ENCODE measurements at regions not wholly inside any gene's neighbourhood (a gene's known extent, or its start where the extent isn't known, plus 50 kb on each side); places are given as distances from the start of the nearest gene placed in this dataset.

- DNase-seq = no peak
These were observed 203.3 kb downstream of the SEC14L1 start for GRCh38 chr17:77344038-77344437.

- no peak for DNase-seq
These were observed 204.6 kb downstream of the SEC14L1 start for GRCh38 chr17:77345260-77345910.

GRCh38 chr17:77346765-77347164, 206.0 kb downstream of the SEC14L1 start:
- no peak for DNase-seq

GRCh38 chr17:77347544-77347943, 206.8 kb downstream of the SEC14L1 start:
- no peak for DNase-seq

- DNase-seq = no peak
These were observed 209.4 kb downstream of the SEC14L1 start for GRCh38 chr17:77349976-77350830.

GRCh38 chr17:77352441-77352840, 211.7 kb downstream of the SEC14L1 start:
- DNase-seq = no peak

- no peak for DNase-seq
These were observed 212.2 kb downstream of the SEC14L1 start for GRCh38 chr17:77352996-77353395.

- no peak for DNase-seq
These were observed 213.1 kb downstream of the SEC14L1 start for GRCh38 chr17:77353684-77354419.

GRCh38 chr17:77354420-77354669, 213.6 kb downstream of the SEC14L1 start:
- no peak for DNase-seq

- DNase-seq = no peak
These were observed 214.1 kb downstream of the SEC14L1 start for GRCh38 chr17:77354670-77355455.

GRCh38 chr17:77356109-77356689, 215.4 kb downstream of the SEC14L1 start:
- DNase-seq = no peak

GRCh38 chr17:77356690-77357201, 216.0 kb downstream of the SEC14L1 start:
- no peak for DNase-seq

- no peak for DNase-seq
These were observed 218.0 kb downstream of the SEC14L1 start for GRCh38 chr17:77358801-77359200.

- no peak for DNase-seq
These were observed 218.5 kb downstream of the SEC14L1 start for GRCh38 chr17:77359236-77359635.

- DNase-seq = no peak
These were observed 221.3 kb downstream of the SEC14L1 start for GRCh38 chr17:77361986-77362620.

GRCh38 chr17:77363821-77364361, 223.1 kb downstream of the SEC14L1 start:
- DNase-seq = no peak

- DNase-seq = no peak
These were observed 223.7 kb downstream of the SEC14L1 start for GRCh38 chr17:77364381-77364911.

- no peak for DNase-seq
These were observed 224.3 kb downstream of the SEC14L1 start for GRCh38 chr17:77364941-77365583.

GRCh38 chr17:77365584-77366186, 224.9 kb downstream of the SEC14L1 start:
- no peak for DNase-seq

GRCh38 chr17:77366206-77366557, 225.4 kb downstream of the SEC14L1 start:
- DNase-seq = no peak
